NT2/D1 (cell line): ENCODE measurements at regions not wholly inside any gene's neighbourhood (a gene's known extent, or its start where the extent isn't known, plus 50 kb on each side); places are given as distances from the start of the nearest gene placed in this dataset.

ENCODE experiments used
- YY1 ChIP-seq: IDR thresholded peaks from 2 replicates; pipeline ENCODE4 v1.6.1; 2011; ENCODE audit not compliant: insufficient read length, insufficient read depth
- ZNF274 ChIP-seq: IDR thresholded peaks from 2 replicates; pipeline ENCODE4 v1.6.1; 2011; ENCODE audit warnings: mild to moderate bottlenecking, low read depth, low read length

DNA sequence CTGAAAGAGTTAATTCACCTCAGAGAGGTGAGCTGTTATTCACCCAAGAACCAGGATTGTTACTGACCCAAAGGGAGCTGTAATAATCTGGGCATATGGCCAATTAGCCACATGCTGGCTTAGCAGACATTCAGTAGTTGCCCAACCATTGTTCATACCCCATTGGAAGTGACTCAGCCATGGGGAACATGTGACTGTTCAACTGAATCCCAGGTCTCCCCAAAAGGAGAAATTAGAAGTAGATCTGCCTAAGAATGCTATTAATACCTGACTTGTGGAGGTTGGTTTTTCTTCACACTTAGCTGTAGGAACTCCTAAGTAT lies 272.6 kb upstream of the UBE2E3 start:
- no peak for TF ChIP-seq YY1
- TF ChIP-seq ZNF274 = no peak
